ENCODE measurements at regions not wholly inside any gene's neighbourhood (a gene's known extent, or its start where the extent isn't known, plus 50 kb on each side); places are given as distances from the start of the nearest gene placed in this dataset.

- H4K20me1 ChIP-seq (replicated peaks; ENCODE audit: insufficient read depth): no peaks in the 10 kb centered on the region
- H3K27me3 Mint-ChIP-seq (ENCODE audit: insufficient read depth, low read depth, poor library complexity): peaks cover 3% of the 10 kb centered on the region
- H3K9me2 ChIP-seq (ENCODE audit: insufficient read depth): no peaks in the 10 kb centered on the region
- no peaks in the 10 kb centered on the region for H3K4me1 ChIP-seq (ENCODE audit: insufficient read depth)
- no peaks in the 10 kb centered on the region for H3K27me3 ChIP-seq (ENCODE audit: insufficient read depth)
- no peak overlapping the region for H3K4me3 ChIP-seq
- H3F3A ChIP-seq (replicated peaks; ENCODE audit: low read depth): no peaks in the 10 kb centered on the region
- DNase-seq (ENCODE audit: low spot score) (no peak), ATAC-seq (no peak)
- no peak overlapping the region for H3K4me3 Mint-ChIP-seq
- no peak overlapping the region for H3K4me2 ChIP-seq
- no peak overlapping the region for H3K27ac Mint-ChIP-seq
- TF ChIP-seq EZH2phosphoT487 (IDR thresholded peaks at IDR 0.05; ENCODE audit: unreplicated experiment) (no peak), JUNB (IDR thresholded peaks at IDR 0.05; ENCODE audit: unreplicated experiment) (no peak), CREB1 (CRISPR knock-in tag; IDR thresholded peaks at IDR 0.05; ENCODE audit: low read depth) (no peak), REST (IDR thresholded peaks at IDR 0.05; ENCODE audit: unreplicated experiment) (no peak), STAT1 (IDR thresholded peaks at IDR 0.05; ENCODE audit: unreplicated experiment) (no peak), ZNF462 (CRISPR knock-in tag; IDR thresholded peaks at IDR 0.05) (no peak), POLR2AphosphoS5 (IDR thresholded peaks at IDR 0.05; ENCODE audit: low read depth) (no peak), ZNF114 (CRISPR knock-in tag; IDR thresholded peaks at IDR 0.05) (no peak), CTCF (conservative IDR thresholded peaks at IDR 0.05; ENCODE audit: low read depth in 2 of 2) (no peak), ZNF331 (CRISPR knock-in tag; IDR thresholded peaks at IDR 0.05; ENCODE audit: low read depth) (no peak), EZH2 (IDR thresholded peaks at IDR 0.05; ENCODE audit: low read depth, unreplicated experiment) (no peak)
- H3K36me3 Mint-ChIP-seq (ENCODE audit: low read depth): no peaks in the 10 kb centered on the region
- H3K9me3 Mint-ChIP-seq: no peaks in the 10 kb centered on the region
- no peaks in the 10 kb centered on the region for H3K36me3 ChIP-seq (ENCODE audit: insufficient read depth)
- H3K79me2 ChIP-seq (replicated peaks; ENCODE audit: insufficient read depth): no peaks in the 10 kb centered on the region
- H3K4me1 Mint-ChIP-seq: peaks cover 10% of the 10 kb centered on the region
- H3K27ac ChIP-seq (ENCODE audit: low read depth): no peak overlapping the region
- H2AFZ ChIP-seq: no peak overlapping the region
Measured at GRCh38 chr1:9435854-9436640, 103.2 kb upstream of the SLC25A33 start.

All from GM23338 (cell line).